ENCODE measurements at regions not wholly inside any gene's neighbourhood (a gene's known extent, or its start where the extent isn't known, plus 50 kb on each side); places are given as distances from the start of the nearest gene placed in this dataset.
"Not testable (repeated sequence)": the region's sequence is repeated elsewhere in the genome, so short reads cannot be mapped to it uniquely, and the experiment has no call there.

DNA sequence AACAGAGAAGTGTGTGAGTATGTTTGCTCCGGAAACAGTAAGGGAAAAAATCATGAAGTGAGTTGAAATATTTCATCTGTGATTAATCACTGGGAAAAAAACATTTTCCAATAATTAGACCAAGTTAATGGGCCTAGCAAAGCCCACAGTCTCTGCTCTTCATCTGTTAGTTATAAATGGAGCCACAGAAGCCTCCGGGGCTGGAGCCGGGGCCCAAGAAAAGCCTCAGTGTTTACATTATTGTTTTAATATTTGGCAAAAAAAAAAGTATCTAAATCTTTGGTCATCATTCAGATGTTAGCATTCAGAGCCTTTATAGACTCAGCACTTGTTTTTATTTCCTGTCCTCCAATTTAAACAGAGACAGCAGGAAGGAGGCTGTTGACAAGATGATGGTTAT, 115.0 kb downstream of the UBE2U start:
- DNase-seq (ENCODE audit: low spot score) = no peak

DNA sequence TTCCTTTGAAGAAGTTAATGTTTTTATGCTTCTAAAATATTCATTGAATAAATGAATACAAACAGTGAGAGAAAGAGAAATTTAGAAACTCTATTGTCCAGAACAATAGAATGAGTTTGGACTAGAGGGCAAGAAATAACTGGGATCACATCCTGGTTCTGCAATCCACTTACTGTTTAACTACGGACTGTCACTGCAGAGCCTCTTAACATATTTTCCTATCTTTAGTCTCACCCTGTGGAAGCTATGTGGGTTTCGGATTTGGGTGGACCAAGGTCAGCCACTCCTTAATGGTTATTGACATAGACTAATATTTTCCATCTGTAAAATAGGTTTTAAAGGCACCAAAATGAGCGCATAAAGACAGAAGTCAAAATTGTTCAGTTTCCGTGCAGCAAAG, 116.6 kb downstream of the UBE2U start:
- DNase-seq (ENCODE audit: low spot score) = no peak

GRCh38 chr1:64320470-64320869, 117.0 kb downstream of the UBE2U start:
- no peak for DNase-seq (ENCODE audit: low spot score)

DNA sequence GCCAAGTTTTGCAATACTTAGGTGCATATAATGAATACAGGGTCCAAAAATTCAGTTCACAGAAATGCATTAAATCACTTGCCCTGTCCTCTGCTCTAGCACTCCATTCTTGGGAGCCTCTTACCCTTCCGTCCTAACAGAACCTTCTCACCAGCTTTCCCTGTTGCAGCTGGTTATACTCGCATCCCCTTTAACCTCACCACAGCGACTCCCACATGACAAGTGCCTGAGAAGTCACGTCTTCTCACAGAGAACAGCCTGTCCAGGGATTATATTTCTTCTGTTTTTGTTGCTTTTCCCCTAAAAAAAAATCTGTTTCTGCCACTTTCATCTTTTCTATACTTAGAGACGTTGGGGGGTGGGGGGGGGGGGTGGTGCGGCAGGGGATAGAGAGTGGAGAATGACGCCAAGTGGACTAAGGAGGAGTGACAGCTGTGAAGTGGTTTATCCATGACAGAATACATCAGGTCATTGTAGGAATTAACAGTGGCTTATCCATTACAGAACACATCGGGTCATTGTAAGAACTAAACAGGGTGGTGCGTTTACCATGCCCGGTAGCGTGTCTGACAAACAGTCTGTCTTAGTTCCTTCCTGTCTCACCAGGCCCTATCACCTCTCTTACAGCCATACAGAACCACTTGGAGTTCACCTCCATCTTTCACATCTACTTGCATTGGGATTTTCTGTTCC, 117.6 kb downstream of the UBE2U start:
- no peak for DNase-seq (ENCODE audit: low spot score)

GRCh38 chr1:64323054-64323453, 119.6 kb downstream of the UBE2U start:
- no peak for DNase-seq (ENCODE audit: low spot score)

- DNase-seq (ENCODE audit: low spot score) = no peak
Observed at GRCh38 chr1:64323882-64324281, 120.5 kb downstream of the UBE2U start.

DNA sequence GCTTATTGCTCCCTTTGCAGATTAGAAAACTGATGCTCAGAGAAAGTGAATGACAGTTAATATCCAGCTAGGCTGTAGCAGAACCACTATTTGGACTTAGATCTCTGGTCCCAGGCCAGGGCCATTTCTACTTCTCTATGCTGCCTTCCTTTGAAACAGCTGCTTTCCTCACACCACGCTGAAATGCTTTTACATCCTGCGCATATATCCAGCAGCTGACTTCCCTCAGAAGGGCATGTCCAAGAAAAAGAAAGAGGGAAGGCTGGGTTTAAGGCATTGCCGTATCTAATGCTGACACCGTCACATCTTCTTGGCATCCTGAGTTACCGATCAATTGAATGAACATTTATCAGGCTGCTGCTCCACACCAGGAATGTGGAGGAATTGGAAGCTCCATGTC, 122.4 kb downstream of the UBE2U start:
- no peak for DNase-seq (ENCODE audit: low spot score)

DNA sequence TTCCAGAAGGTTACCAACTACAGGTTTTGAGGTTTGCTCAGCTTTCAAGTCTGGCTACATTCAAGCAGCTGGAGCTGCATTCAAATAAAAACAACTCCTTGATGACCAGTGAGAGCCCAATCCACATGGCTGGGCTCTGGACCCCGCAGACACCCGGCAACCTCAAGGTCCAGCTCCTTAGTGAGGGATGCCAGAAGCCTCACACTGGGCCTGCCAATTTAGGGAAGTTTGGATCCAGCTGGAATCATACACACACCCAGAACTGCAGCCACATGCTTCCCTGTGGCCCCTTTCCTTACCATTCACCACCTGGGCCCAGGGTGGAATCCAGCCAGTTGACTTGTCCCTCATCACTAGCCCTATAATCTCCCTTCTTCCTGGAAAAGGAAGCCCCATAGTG, 123.7 kb downstream of the UBE2U start:
- DNase-seq (ENCODE audit: low spot score) = no peak

DNA sequence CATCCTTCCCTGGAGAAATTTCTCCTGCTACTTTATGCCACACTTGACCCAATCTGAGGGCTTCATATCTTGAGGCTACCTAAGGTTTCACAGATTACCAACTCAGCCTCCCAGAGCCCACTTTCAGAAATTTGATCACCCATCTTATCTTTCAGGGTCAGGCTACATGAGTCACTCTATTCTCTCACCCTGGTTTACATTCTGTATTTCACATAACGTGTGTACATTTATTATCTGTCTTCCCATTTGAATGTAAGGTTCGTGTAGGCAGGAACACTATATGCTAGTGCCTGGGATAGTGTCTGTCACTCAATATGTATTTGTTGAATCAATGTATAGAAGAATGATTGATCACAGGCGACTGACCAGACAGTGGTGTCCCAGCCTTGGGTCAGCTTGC, 124.8 kb downstream of the UBE2U start:
- DNase-seq (ENCODE audit: low spot score) = no peak

DNA sequence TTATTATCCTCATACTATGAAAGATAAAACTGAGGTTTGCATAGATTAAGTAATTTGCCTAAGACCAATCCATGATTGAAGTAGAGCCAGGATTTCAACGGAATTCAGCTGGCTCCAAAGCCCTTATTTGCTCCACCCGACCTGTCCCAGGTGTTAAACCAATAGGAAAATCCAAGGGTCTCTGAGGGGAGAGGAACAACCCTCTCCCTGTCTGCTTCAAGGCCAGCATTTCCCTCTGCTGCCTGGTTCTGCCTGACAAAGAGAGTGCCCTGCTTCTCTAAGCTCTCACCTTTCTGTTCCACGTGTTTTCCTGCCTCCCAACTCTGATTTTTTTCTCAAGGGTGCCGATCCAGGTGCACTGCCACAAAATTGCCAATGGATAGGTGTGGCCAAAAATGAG, 127.4 kb downstream of the UBE2U start:
- no peak for DNase-seq (ENCODE audit: low spot score)

GRCh38 chr1:64335636-64336035, 132.2 kb downstream of the UBE2U start:
- no peak for DNase-seq (ENCODE audit: low spot score)

DNA sequence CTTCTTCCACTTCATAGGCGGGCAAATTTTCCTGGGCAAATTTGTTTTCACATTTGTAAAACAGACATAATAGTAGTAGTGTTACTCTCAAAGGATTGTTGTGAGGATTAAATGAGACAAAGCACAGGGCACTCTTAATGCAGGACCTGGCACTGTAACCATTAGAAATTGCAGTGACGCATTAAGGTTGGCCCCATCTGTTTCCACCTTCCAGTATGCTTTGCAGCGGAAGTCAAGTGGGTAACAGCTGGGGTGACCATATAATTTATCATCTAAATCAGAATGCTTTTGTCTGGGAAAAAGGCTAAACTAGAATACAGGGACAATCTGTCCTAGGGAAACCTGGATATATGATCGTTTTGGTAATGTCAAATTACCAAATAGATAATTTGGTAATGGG, 132.5 kb upstream of the CACHD1 start:
- no peak for DNase-seq (ENCODE audit: low spot score)

DNA sequence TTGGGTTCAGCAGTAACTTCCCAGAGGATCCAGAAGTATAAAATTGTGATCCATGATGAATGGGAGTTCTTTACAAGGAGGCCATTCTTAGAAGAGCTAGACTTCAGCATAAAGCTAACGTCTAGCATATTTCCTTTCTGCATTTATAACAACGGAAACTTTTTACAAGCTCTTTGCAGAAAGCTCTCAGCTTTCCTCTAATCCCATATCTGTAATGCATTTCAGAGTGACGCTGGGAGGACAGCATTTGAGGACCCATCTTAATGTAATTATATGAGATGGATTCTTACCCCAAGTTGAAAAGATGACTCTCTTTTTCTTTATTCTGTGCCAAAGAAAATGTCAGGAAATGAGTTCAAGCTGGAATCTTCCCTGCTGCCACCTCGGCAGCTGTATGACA, 132.0 kb upstream of the CACHD1 start:
- DNase-seq (ENCODE audit: low spot score) = no peak

DNA sequence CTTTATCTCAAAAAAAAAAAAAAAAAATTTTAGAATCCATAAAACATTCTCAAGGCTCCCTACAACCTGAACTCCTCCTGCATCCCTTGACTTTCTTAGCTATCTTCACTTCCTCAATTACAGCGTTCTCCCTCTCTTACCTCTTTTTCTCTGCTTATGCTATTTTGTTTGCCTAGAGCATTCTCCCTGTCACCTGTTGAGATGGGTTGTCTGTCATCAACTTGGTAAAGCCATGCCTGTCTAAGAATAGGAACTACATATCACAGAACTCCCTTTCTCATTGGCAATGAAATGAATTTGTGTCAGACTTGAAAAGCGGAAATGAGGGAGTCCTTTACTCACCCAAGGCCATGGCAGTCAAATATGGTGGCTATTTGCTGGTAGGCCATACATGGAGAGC, 129.6 kb upstream of the CACHD1 start:
- no peak for DNase-seq (ENCODE audit: low spot score)

- DNase-seq (ENCODE audit: low spot score) = no peak
Observed at GRCh38 chr1:64343105-64343822, 126.7 kb upstream of the CACHD1 start.

GRCh38 chr1:64343823-64344190, 126.1 kb upstream of the CACHD1 start:
- DNase-seq (ENCODE audit: low spot score) = no peak

- DNase-seq (ENCODE audit: low spot score) = no peak
Observed at GRCh38 chr1:64348270-64348960, 121.5 kb upstream of the CACHD1 start.

GRCh38 chr1:64348961-64349648, 120.8 kb upstream of the CACHD1 start:
- DNase-seq (ENCODE audit: low spot score) = no peak

- not testable (repeated sequence) for DNase-seq (ENCODE audit: low spot score)
Observed at GRCh38 chr1:64355534-64355933, 114.4 kb upstream of the CACHD1 start.

GRCh38 chr1:64356636-64357256, 113.2 kb upstream of the CACHD1 start:
- no peak for DNase-seq (ENCODE audit: low spot score)

GRCh38 chr1:64357422-64357821, 112.5 kb upstream of the CACHD1 start:
- no peak for DNase-seq (ENCODE audit: low spot score)

DNA sequence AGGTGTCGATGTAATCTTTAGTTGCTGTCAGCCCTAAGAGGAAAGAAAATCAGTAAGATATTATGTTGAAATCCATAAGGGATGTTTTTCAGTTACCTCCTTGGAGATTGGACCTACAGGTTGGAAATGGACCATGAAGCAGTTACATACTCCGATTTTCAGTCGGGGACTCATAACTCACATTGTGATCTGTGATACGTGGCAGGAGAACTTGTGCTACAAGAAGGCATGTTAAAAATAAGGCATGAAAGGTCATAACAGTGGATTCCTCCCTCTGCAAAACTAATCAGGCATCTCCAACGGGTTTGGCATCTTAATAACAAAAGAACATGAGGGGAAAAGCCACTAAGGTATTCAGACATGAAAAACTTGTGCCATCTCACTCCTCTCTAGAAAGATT, 111.2 kb upstream of the CACHD1 start:
- no peak for DNase-seq (ENCODE audit: low spot score)

Data from ecto neural progenitor cell (in vitro differentiated cells).